Uterus (tissue), 2 donors: ENCODE measurements at regions not wholly inside any gene's neighbourhood (a gene's known extent, or its start where the extent isn't known, plus 50 kb on each side); places are given as distances from the start of the nearest gene placed in this dataset.

Source experiments
- CTCF ChIP-seq, 4 experiments: fragments of 200-600 bp in 2 of 4; fragments of 450-650 bp in 2 of 4; sonication (generic) in 2 of 4; IDR thresholded peaks; one replicate each; pipeline ENCODE4 v1.5.1; 2016 to 2019; ENCODE audit warnings: antibody characterized with exemption in 4 of 4, mild to moderate bottlenecking in 2 of 4, moderate library complexity in 1 of 4
- POLR2A ChIP-seq, 2 donors: fragments of 450-650 bp; IDR thresholded peaks; one replicate each; pipeline ENCODE4 v1.6.1; 2016; ENCODE audit warnings: antibody characterized with exemption in 2 of 2, mild to moderate bottlenecking in 1 of 2, moderate library complexity in 1 of 2

- no peak for TF ChIP-seq CTCF (IDR thresholded peaks at IDR 0.05)
- TF ChIP-seq POLR2A (IDR thresholded peaks at IDR 0.05), result no peak
These were observed 103.5 kb downstream of the POSTN start for GRCh38 chr13:37495046-37495445.
